DND-41 (cell line): ENCODE measurements at regions not wholly inside any gene's neighbourhood (a gene's known extent, or its start where the extent isn't known, plus 50 kb on each side); places are given as distances from the start of the nearest gene placed in this dataset.

Experiments
- EZH2 ChIP-seq: IDR thresholded peaks from 3 replicates; pipeline ENCODE4 v1.6.1; 2012; ENCODE audit warnings: borderline replicate concordance, low read depth, mild to moderate bottlenecking, moderate library complexity, low read length, inconsistent platforms; ENCODE audit not compliant: severe bottlenecking
- TF ChIP-seq, protein P1 (sequence below): IDR thresholded peaks from 2 replicates; pipeline ENCODE4 v1.5.1; 2012; ENCODE audit warnings: borderline replicate concordance, low read length, moderate library complexity, mild to moderate bottlenecking; ENCODE audit not compliant: poor library complexity, severe bottlenecking; ENCODE audit errors: extremely low read depth

DNA sequence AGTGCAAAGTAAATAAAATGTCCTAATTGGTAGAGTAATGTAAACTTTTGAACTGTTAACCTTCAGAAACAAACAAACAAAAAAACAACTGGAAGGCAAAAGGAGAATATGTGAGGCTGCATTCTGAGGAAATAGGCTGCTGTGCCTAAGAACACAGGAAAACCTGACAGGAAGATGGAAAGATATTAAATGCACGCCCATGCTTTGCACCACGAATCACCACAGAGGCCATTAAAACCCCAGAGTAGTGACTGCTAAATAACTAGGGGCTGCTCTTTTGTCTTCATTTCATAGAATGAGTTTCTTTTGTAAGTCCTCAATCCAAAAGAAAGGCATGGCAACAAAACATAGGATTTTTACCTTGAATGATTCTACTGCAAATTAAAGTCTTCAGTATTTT, 436.0 kb downstream of the RAB38 start:
- TF ChIP-seq, protein P1, sequence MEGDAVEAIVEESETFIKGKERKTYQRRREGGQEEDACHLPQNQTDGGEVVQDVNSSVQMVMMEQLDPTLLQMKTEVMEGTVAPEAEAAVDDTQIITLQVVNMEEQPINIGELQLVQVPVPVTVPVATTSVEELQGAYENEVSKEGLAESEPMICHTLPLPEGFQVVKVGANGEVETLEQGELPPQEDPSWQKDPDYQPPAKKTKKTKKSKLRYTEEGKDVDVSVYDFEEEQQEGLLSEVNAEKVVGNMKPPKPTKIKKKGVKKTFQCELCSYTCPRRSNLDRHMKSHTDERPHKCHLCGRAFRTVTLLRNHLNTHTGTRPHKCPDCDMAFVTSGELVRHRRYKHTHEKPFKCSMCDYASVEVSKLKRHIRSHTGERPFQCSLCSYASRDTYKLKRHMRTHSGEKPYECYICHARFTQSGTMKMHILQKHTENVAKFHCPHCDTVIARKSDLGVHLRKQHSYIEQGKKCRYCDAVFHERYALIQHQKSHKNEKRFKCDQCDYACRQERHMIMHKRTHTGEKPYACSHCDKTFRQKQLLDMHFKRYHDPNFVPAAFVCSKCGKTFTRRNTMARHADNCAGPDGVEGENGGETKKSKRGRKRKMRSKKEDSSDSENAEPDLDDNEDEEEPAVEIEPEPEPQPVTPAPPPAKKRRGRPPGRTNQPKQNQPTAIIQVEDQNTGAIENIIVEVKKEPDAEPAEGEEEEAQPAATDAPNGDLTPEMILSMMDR: no peak
- no peak for TF ChIP-seq EZH2
